K562 (cell line): ENCODE measurements at regions not wholly inside any gene's neighbourhood (a gene's known extent, or its start where the extent isn't known, plus 50 kb on each side); places are given as distances from the start of the nearest gene placed in this dataset.

Source experiments
- ATAC-seq: fragments of 200-7000 bp; cut with Tn5 transposase; 3 replicates; pipeline ENCODE4 v1.9.1; 2020; ENCODE audit warnings: moderate library complexity
- BruUV-seq: library from RNA; stranded (reverse); fragments of 400-500 nt; replicated peaks from 2 replicates; lab custom pipeline; 2021; lab: Mats Ljungman, UMichigan
- CTCF ChIA-PET: fragments of 300-600 bp; formaldehyde crosslinking; extraction: SDS; loops from one replicate; lab custom pipeline; 2021; ENCODE audit warnings: low intra/inter-chr PET ratio; lab: Yijun Ruan, JAX
- POLR2A ChIA-PET: fragments of 300-600, 350-650 bp; sonication (Branson Sonifier 250); formaldehyde crosslinking; extraction: SDS; loops from one replicate; lab custom pipeline; 2021; ENCODE audit warnings: antibody characterized with exemption, inconsistent platforms; lab: Yijun Ruan, JAX
- DNase-seq, 4 experiments: peaks; one replicate each; pipeline versions ENCODE4 v3.0.0 to v3.0.0-alpha.2; 2011 to 2018; ENCODE audit warnings: low spot score in 3 of 4, mixed read lengths in 3 of 4; ENCODE audit errors: extremely low read depth in 1 of 4
- FAIRE-seq: peaks from 2 replicates; lab custom pipeline; 2011; peaks lifted over from hg19 to GRCh38; lab: Jason Lieb, UNC
- H2AFZ ChIP-seq: 2 replicates; pipeline ENCODE4 v1.6.0; 2011; ENCODE audit warnings: low read depth, low read length, control low read depth, inconsistent platforms
- H3K27ac ChIP-seq: fragments of 200-600 bp; 3 replicates; pipeline ENCODE4 v1.8.0; 2011; ENCODE audit warnings: low read depth, mild to moderate bottlenecking, control low read depth, inconsistent platforms, low read length, moderate library complexity, mixed read lengths; ENCODE audit errors: extremely low read depth
- H3K27me3 ChIP-seq, 2 experiments: fragments of 300-600 bp in 1 of 2; 2 replicates in 1 of 2; 3 replicates in 1 of 2; pipeline versions ENCODE4 v1.6.0 to v1.8.0; 2011; ENCODE audit warnings: inconsistent platforms in 2 of 2, low read length in 2 of 2, mild to moderate bottlenecking in 1 of 2, mixed read lengths in 1 of 2, moderate library complexity in 1 of 2; ENCODE audit not compliant: control insufficient read depth in 2 of 2, insufficient read depth in 2 of 2
- H3K36me3 ChIP-seq: fragments of 300-600 bp; 3 replicates; pipeline ENCODE4 v1.8.0; 2011; ENCODE audit warnings: mild to moderate bottlenecking, low read length, inconsistent platforms; ENCODE audit not compliant: control insufficient read depth, insufficient read depth
- H3K4me1 ChIP-seq, 2 experiments: fragments of 200-600 bp in 1 of 2; replicated peaks in 1 of 2; 2 replicates in 1 of 2; 3 replicates in 1 of 2; pipeline versions ENCODE4 v1.5.1 to v1.8.0; 2011; ENCODE audit warnings: inconsistent platforms in 2 of 2, low read length in 2 of 2, mild to moderate bottlenecking in 1 of 2, mixed read lengths in 1 of 2, moderate library complexity in 1 of 2; ENCODE audit not compliant: control insufficient read depth in 2 of 2, insufficient read depth in 2 of 2
- H3K4me2 ChIP-seq: 2 replicates; pipeline ENCODE4 v1.6.1; 2011; ENCODE audit warnings: low read length, control low read depth, inconsistent platforms, mixed read lengths; ENCODE audit not compliant: insufficient read depth
- H3K4me3 ChIP-seq: fragments of 200-600 bp; sonication (generic), shearing (Covaris generic); 2 replicates; pipeline ENCODE4 v1.5.1; 2016; ENCODE audit warnings: control low read depth, inconsistent platforms
- H3K79me2 ChIP-seq: fragments of 200-600 bp; 3 replicates; pipeline ENCODE4 v1.8.0; 2011; ENCODE audit warnings: low read length, inconsistent platforms; ENCODE audit not compliant: control insufficient read depth, insufficient read depth
- H3K9ac ChIP-seq, 2 experiments: 2 replicates each; pipeline versions ENCODE4 v1.6.0 to v1.6.1; 2011; ENCODE audit warnings: low read depth in 2 of 2, low read length in 2 of 2, control low read depth in 1 of 2, inconsistent platforms in 1 of 2, mild to moderate bottlenecking in 1 of 2, mixed read lengths in 1 of 2; ENCODE audit not compliant: insufficient read depth in 1 of 2
- H3K9me1 ChIP-seq: one replicate; pipeline ENCODE4 v1.6.0; 2011; ENCODE audit warnings: inconsistent platforms, mild to moderate bottlenecking, low read length, moderate library complexity; ENCODE audit not compliant: control insufficient read depth, insufficient read depth
- H3K9me3 ChIP-seq: replicated peaks from 2 replicates; pipeline ENCODE4 v1.5.1; 2011; ENCODE audit warnings: low read depth, low read length, inconsistent platforms; ENCODE audit not compliant: control insufficient read depth, insufficient read depth
- H4K20me1 ChIP-seq: replicated peaks from 2 replicates; pipeline ENCODE4 v1.6.1; 2011; ENCODE audit warnings: low read length, inconsistent platforms, mixed read lengths; ENCODE audit not compliant: control insufficient read depth, insufficient read depth
- ARHGAP35 ChIP-seq: fragments of 450-650 bp; IDR thresholded peaks from 2 replicates; pipeline ENCODE4 v1.6.1; 2018; ENCODE audit not compliant: partially characterized antibody
- CEBPB ChIP-seq: fragments of 450-650 bp; IDR thresholded peaks from 2 replicates; pipeline ENCODE4 v1.6.1; 2016; ENCODE audit warnings: missing genetic modification characterization, missing compliant biosample characterization
- ZBTB12 ChIP-seq: fragments of 250-450 bp; sonication (Bioruptor Pico); IDR thresholded peaks from 2 replicates; pipeline ENCODE4 v1.4.0; 2020
- WGBS: fragments of 100-300 bp; shearing (Covaris generic); methylation state at CpG from one replicate; pipeline ENCODE4 v1.1.6; 2016; ENCODE audit warnings: low coverage, mixed read lengths; ENCODE audit not compliant: insufficient coverage; ENCODE audit errors: missing lambda C conversion rate; 5-methylcytosine and 5-hydroxymethylcytosine counted together
- in situ Hi-C: fragments of 300-500 bp; cut with MboI; formaldehyde crosslinking; loops from 4 replicates; pipeline ENCODE4 v1.15.0; 2018; ENCODE audit warnings: inconsistent platforms, mixed read lengths
- intact Hi-C: fragments of 100-400 bp; cut with micrococcal nuclease; formaldehyde crosslinking; loops from 2 replicates; pipeline ENCODE4 v1.14.2; 2022

- TF ChIP-seq CEBPB (tag) (no peak), ZBTB12 (CRISPR knock-in tag) (no peak), ARHGAP35 (no peak)
- BruUV-seq = no TSS peak
- ChIA-PET CTCF (no interaction called here), POLR2A (interaction anchor here (0.6 kb wide), 1 partner anchor 20 kb away, joined by 3 read pairs; no protein-coding TSS in a partner anchor)
- no peak overlapping the region for H2AFZ ChIP-seq
- ATAC-seq (no peak; the same call in 2 of the 3 replicates), DNase-seq (no peak), FAIRE-seq (no peak)
- 3% methylated on average over 16 of the region's 16 CpGs for WGBS
- H3K9ac ChIP-seq = no peak overlapping the region
- in situ Hi-C loops (no loop called here), intact Hi-C loops (loop anchor here (10.0 kb wide), 1 partner anchor 797 kb away; no protein-coding TSS in a partner anchor)
- H3K4me1 ChIP-seq = no peaks in the 10 kb centered on the region
- H3K27ac ChIP-seq = no peak overlapping the region
- H3K36me3 ChIP-seq = no peaks in the 10 kb centered on the region
- no peaks in the 10 kb centered on the region for H4K20me1 ChIP-seq
- H3K79me2 ChIP-seq = no peaks in the 10 kb centered on the region
- H3K4me2 ChIP-seq = no peak overlapping the region
- H3K9me3 ChIP-seq = no peaks in the 10 kb centered on the region
- H3K27me3 ChIP-seq = peaks cover 6 to 55% of the 10 kb centered on the region in 2 experiments; a peak in 3 of 5 replicates
- no peak overlapping the region for H3K4me3 ChIP-seq
- H3K9me1 ChIP-seq = no peaks in the 10 kb centered on the region
Observed at GRCh38 chr4:26217961-26218676, 102.7 kb upstream of the RBPJ start.
